ENCODE measurements at regions not wholly inside any gene's neighbourhood (a gene's known extent, or its start where the extent isn't known, plus 50 kb on each side); places are given as distances from the start of the nearest gene placed in this dataset.

- TF ChIP-seq CTCF (conservative IDR thresholded peaks at IDR 0.05; ENCODE audit: low read depth, low read length) (no peak), EZH2 (IDR thresholded peaks at IDR 0.05; ENCODE audit: borderline replicate concordance, low read depth, low read length, poor library complexity, severe bottlenecking) (no peak)
Observed at GRCh38 chr3:63746211-63746610, 72.9 kb upstream of the C3orf49 start.

Measured in A673 (cell line).